A204.1 (cell line): ENCODE measurements at regions not wholly inside any gene's neighbourhood (a gene's known extent, or its start where the extent isn't known, plus 50 kb on each side); places are given as distances from the start of the nearest gene placed in this dataset.
"Not testable (repeated sequence)": the region's sequence is repeated elsewhere in the genome, so short reads cannot be mapped to it uniquely, and the experiment has no call there.

Experiments used
- FAIRE-seq: peaks from 2 replicates; lab custom pipeline; 2012; peaks lifted over from hg19 to GRCh38; lab: Jason Lieb, UNC

GRCh38 chr3:87576752-87577151, 300.4 kb upstream of the POU1F1 start:
- no peak for FAIRE-seq

DNA sequence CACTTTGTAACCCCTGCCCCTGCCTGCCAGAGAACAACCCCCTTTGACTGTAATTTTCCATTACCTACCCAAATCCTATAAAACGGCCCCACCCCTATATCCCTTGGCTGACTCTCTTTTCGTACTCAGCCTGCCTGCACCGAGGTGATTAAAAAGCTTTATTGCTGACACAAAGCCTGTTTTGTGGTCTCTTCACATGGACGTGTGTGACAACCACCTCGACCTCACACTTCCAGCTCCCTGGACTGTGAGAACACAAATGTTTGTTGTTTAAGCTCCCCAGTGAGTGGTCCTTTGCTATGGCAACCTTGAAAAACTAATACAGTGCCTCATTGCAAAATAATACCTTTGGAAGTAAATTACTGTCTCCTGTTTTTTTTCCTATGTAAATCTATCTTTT, 299.2 kb upstream of the POU1F1 start:
- FAIRE-seq = no peak

GRCh38 chr3:87568331-87568730, 291.9 kb upstream of the POU1F1 start:
- FAIRE-seq = no peak

- FAIRE-seq = no peak
These were observed 288.1 kb upstream of the POU1F1 start for GRCh38 chr3:87564438-87564837.

DNA sequence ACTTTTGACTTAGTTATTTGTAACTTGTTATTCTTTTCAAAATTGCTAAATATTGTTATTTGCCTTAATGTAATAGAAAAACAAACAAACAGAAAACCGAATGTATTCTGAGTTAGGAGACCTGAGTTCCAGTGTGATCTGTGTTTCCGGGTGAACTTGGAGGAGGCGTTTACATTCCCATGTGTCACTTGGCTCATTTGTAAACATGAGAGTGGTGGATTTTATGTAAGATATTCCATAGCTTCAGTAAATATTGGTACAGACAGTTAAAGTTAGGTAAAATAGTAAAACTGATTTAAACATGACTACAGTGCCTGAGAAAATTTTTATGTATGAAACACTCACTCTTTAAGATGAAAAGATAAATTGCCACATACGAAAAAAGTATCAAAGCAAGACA, 287.3 kb upstream of the POU1F1 start:
- no peak for FAIRE-seq

DNA sequence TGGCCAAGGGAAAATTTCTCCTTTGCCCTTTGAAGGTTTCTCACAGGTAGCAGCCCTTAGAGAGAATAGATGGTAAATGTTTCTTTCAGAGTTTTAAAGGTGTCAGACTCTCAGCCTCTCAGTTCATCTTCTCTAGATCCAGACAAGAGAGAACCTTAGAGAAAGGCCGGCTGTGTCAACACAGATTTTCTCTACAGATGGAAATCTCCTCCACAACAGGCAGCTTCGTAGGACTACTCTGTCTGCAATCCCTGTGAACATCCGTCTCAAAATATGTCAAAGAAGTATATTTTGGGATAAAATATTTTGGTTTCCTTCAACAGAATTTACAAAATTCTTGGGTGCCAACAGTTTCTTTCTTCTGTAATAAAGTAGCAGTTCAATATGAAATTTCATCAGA, 282.1 kb upstream of the POU1F1 start:
- no peak for FAIRE-seq

DNA sequence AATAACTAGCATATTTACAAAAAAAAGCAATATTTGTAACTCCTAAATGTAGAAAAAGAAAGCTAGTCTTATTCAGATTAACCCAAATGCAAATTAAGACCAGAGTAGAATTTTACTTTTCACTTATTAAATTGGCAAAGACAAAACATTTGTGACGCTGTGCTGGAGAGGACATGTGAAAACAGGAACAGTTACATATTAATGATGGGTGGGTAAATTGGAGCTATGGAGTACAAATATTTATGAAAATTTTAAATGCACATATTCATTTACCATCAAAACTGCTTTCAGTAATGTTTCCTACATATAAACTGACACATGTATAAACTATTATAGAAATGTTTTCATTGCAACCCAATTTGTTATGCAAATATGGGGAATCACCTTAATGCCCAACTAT, 278.9 kb upstream of the POU1F1 start:
- no peak for FAIRE-seq

- no peak for FAIRE-seq
These were observed 276.7 kb upstream of the POU1F1 start for GRCh38 chr3:87553058-87553457.

- no peak for FAIRE-seq
These were observed 274.5 kb upstream of the POU1F1 start for GRCh38 chr3:87550892-87551291.

DNA sequence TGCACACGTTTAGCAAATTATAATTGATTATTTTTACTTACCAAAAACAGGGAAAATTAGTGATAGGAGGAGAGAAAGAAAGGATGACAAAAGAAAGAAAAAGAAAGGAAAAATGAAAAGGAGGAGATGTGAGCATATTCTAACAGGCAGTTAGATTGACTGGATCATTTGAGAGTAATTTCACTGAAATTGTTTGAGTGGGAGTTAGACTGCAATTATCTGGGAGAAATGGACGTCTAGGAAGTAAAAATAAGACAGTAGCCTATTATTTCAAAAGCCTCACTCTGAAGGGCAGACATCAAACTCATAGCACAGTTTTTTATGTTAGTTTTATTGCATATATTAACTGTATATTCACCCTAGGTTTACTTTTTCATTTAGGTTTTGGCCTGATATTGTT, 272.8 kb upstream of the POU1F1 start:
- FAIRE-seq = no peak

DNA sequence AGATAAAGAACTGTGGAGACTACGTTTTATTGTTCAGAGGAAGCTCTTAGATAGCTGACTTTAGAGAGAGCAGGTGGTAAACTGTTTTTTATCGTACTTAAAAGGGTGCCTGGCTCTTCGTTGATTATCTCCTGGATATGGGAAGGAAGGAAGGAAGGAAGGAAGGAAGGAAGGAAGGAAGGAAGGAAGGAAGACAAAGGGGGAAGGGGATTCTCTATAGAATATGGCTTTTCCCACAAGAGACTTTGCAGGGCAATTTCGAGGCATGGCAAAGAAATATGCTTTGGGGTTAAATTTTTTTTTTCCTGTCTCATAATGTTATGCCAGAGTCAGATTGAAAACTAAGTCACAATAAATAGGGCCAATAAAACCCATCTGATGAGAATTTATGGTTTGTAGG, 271.9 kb upstream of the POU1F1 start:
- no peak for FAIRE-seq

DNA sequence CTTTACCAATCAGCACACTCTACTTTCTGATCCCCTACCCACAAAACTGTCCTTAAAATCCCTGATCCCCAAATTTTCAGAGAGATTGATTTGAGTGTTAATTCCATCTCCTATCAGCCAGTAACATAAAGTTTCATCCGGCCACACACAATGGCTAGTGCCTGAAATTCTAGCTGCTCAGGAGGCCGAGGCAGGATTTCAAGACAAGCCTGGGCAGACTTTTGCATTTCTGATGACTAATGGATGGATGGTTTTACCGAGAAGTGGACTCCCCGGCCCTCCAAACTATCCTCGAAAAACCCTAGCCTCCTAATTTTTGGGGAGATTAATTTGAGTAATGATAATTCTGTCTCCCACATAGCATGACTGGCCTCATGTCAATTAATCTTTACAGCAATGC, 269.8 kb upstream of the POU1F1 start:
- FAIRE-seq = no peak

DNA sequence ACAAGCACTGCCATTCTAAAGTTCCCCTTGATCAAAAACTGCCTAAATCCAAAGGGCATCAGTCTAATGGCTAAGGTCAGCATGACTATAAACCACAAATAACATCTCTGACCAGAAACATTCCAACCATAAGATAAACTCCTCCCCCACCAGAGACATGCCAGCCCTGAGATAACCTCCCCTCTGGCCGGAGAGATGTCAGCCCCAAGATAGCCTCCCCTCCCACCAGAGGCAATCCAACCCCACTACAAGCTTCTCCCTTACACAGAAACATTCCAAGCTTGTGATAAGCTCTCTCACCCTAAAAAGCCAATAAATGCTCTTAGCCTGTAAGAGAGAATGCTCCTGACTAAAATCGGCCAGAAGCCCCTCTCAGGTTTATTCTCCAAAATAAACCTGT, 267.0 kb upstream of the POU1F1 start:
- not testable (repeated sequence) for FAIRE-seq

DNA sequence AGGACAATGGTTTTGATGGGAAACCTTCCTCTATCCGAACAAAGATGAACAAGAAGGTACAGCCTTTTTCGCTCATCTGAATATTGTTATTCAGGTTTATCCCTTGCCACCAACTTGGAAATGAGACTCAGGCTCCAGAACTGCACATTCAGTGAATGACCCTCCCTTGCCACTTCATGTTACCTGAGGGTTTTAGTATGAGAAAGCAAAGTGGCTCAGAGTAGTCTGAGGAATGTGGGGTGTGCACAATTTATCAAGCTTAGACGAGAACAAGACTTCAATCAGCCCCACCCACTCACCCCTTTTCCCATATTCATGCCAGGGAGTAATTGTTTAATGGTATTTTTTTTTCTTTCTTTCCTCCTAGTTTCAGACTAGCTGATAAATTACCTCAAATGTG, 265.3 kb upstream of the POU1F1 start:
- no peak for FAIRE-seq

- FAIRE-seq = not testable (repeated sequence)
These were observed 262.3 kb upstream of the POU1F1 start for GRCh38 chr3:87538722-87539121.

GRCh38 chr3:87509401-87509800, 233.0 kb upstream of the POU1F1 start:
- FAIRE-seq = no peak

GRCh38 chr3:87508921-87509320, 232.5 kb upstream of the POU1F1 start:
- no peak for FAIRE-seq

DNA sequence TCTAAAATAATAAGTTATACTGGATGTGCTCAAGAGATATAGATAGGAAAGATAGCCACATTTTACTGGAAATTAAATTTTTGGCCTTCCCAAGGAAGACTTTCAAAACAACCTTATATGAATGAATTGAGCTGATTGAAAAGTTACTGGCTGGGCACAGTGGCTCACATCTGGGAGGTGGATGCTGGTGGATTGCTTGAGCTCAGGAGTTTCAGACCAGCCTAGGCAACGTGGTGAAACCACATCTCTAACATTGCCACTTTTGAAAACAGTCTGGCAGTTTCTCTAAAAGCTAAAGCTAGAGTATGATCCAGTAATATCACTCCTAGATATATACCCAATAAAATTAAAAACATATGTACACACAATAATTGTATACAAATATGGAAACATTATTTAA, 231.4 kb upstream of the POU1F1 start:
- no peak for FAIRE-seq

GRCh38 chr3:87503900-87504498, 227.6 kb upstream of the POU1F1 start:
- FAIRE-seq = peak; percentile 82

DNA sequence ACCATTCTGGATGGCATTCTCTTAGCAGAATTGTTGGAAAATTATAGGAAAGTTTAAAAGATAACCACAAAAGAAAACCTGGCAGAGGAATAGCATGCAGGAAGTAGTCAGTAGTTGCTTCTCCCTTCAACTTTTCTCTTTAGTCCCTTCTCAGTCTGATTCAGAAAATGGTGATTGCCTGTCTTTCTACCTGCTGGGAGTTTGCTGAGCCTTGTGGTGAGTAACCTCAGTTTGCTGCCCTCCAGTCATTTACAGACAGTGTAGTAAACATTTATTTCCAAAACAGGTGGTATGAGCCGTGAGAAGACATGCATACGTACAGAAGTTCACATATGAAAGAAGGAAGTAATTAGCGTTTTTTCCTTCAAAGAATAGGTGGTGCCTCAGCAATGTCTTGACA, 224.7 kb upstream of the POU1F1 start:
- no peak for FAIRE-seq

DNA sequence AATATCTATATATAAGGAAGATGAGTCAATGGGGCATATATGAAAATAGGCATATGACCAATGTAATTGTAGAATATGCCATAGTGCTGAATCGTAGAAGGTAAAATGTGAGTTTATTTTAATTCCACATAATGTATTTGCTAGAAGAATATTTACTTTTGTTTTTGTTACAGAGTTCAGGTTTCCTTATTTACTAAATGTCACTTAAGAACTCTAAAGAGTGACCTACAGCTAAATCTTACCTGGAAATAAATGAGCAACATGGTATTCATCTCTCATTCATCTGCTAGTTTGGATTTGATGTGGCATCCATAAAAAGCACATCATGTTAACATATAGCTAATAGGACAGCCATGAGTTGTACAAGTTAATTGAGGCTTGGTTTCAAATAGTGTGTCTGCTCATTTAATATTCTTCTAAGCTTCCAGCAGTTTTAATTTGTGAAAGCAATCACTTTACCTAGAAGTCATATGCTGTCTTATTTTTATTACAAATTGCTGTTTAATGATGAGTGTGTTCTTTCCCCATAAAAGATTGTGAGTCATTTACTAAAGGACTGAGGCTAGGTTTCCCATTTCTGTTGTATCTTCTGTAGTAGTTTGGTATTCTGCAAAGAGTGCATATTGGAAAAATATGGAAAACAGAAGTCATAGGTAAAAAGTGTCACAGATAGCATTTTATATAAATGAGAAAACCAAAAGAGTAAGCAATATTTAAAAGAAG, 222.1 kb upstream of the POU1F1 start:
- FAIRE-seq = no peak

GRCh38 chr3:87495938-87496337, 219.6 kb upstream of the POU1F1 start:
- FAIRE-seq = no peak

DNA sequence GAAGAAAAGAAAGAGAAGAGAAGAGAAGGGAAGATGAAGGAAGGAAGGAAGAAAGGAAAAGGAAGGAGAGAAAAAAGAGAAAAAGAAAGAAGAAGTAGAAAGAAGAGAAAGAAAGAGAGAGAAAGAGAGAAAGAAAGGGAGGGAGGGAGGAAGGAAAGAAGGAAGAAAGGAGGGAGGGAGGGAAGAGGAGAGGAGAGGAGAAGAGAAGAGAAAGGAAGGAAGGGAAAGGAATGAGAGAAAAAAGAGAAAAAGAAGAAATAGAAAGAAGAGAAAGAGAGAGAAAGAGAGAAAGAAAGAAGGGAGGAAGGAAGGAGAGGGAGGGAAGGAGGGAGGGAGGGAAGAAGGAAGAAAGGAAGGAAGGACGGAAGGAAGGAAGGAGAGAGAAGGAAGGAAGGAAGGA, 217.9 kb upstream of the POU1F1 start:
- no peak for FAIRE-seq

DNA sequence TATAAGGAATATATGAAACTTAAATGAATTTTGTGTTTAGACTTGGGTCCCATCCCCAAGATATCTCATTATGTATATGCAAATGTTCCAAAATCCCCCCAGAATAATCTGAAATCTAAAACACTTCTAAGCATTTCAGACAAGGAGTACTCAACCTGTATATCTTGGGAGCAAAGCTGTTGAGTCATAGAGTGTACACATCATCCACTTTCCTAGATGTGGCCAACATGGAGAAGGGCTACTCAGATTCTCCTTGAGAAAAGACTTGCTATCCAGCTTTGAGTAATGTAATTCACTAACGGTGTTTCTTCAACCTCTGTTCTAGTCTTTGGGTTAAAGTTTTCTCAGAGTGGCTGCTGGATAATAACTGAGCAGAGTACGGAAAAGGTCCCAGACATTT, 215.5 kb upstream of the POU1F1 start:
- FAIRE-seq = no peak
